Stomach (tissue), 8 donors: ENCODE measurements at regions not wholly inside any gene's neighbourhood (a gene's known extent, or its start where the extent isn't known, plus 50 kb on each side); places are given as distances from the start of the nearest gene placed in this dataset.

Experiments
- DNase-seq, 2 donors: peaks; one replicate each; pipeline versions ENCODE4 v3.0.0 to v3.0.0-alpha.2; 2013 to 2019
- H3K27ac ChIP-seq, 5 donors: fragments of 200-600 bp in 4 of 5; sonication (generic) in 4 of 5; one replicate each; pipeline ENCODE4 v1.5.1; 2013 to 2019; ENCODE audit warnings: mild to moderate bottlenecking in 1 of 5, moderate library complexity in 1 of 5
- H3K27me3 ChIP-seq, 3 donors: fragments of 200-600 bp; sonication (generic); one replicate each; pipeline ENCODE4 v1.5.1; 2017 to 2019; ENCODE audit warnings: mixed run types in 1 of 3
- H3K36me3 ChIP-seq, 4 donors: fragments of 200-600 bp; sonication (generic); 1 replicate in 3 of 4; 2 replicates in 1 of 4; pipeline ENCODE4 v1.5.1; 2016 to 2019
- H3K4me1 ChIP-seq, 4 donors: fragments of 200-600 bp; sonication (generic); one replicate each; pipeline ENCODE4 v1.5.1; 2016 to 2019
- H3K4me3 ChIP-seq, 4 donors: fragments of 200-600 bp; sonication (generic) in 3 of 4; one replicate each; pipeline ENCODE4 v1.5.1; 2016 to 2019; ENCODE audit warnings: mild to moderate bottlenecking in 1 of 4
- H3K9me3 ChIP-seq, 4 donors: fragments of 200-600 bp; sonication (generic); one replicate each; pipeline ENCODE4 v1.5.1; 2016 to 2019
- EP300 ChIP-seq: sonication (generic); formaldehyde crosslinking; IDR thresholded peaks from one replicate; pipeline ENCODE4 v1.6.1; 2017; ENCODE audit warnings: antibody characterized with exemption
- POLR2A ChIP-seq, 4 donors: fragments of 450-650 bp; IDR thresholded peaks; one replicate each; pipeline ENCODE4 v1.6.1; 2016; ENCODE audit warnings: antibody characterized with exemption in 4 of 4, control low read depth in 2 of 4, mild to moderate bottlenecking in 1 of 4, moderate library complexity in 1 of 4
- POLR2AphosphoS5 ChIP-seq, 3 donors: sonication (generic); formaldehyde crosslinking; IDR thresholded peaks; one replicate each; pipeline ENCODE4 v1.6.1; 2016; ENCODE audit warnings: antibody characterized with exemption in 3 of 3
- WGBS, 5 donors: extraction: QIAGEN DNeasy Blood & Tissue Kit in 3 of 5; methylation state at CpG; one replicate each; pipeline versions ENCODE4 v1.1.5 to v1.1.7; 2013 to 2018; 5-methylcytosine and 5-hydroxymethylcytosine counted together
- intact Hi-C: fragments of 100-400 bp; cut with DNase I; formaldehyde crosslinking; loops from one replicate; pipeline ENCODE4 v1.15.1; 2023; ENCODE audit warnings: low total_unique reads
- TF ChIP-seq, protein P1 (sequence below), 7 experiments: fragments of 450-650 bp in 4 of 7; fragments of 200-600 bp in 3 of 7; sonication (generic) in 3 of 7; IDR thresholded peaks; one replicate each; pipeline ENCODE4 v1.5.1; 2016 to 2019; ENCODE audit warnings: antibody characterized with exemption in 7 of 7, control low read depth in 2 of 7, mild to moderate bottlenecking in 1 of 7
- donor health status: healthy with polysubstance abuse.
- donor health status: Bipolar disorder and iron deficiency.
- donor health status: healthy.

DNA sequence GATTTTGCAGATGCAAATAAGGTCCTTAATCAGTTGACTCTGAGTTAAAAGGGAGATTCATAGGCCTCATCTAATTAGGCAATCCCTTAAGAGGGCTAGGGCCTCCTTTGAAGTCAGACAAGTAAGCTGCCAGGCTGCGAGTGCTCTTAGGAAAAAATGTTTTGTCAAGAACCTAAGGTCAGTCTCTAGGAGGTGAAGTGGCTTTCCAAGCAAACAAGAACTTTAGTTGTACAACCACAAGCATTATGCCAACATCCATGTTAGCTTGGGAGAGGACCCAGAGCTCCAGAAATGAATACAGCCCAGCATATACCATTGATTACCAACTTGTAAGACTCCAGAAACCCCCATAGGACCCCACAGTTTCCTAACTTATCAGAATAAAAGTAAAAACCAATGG is 1366.2 kb downstream of the PLA2G4A start:
- Histone ChIP-seq H3K4me1 (no peaks in the 10 kb centered on the region), H3K27me3 (no peaks in the 10 kb centered on the region), H3K27ac (no peak overlapping the region), H3K36me3 (no peaks in the 10 kb centered on the region), H3K9me3 (peaks cover 0 to 27% (median 7%) of the 10 kb centered on the region in 4 donors), H3K4me3 (no peak overlapping the region)
- DNase-seq, result no peak
- TF ChIP-seq POLR2A (IDR thresholded peaks at IDR 0.05) (no peak), EP300 (no peak), POLR2AphosphoS5 (IDR thresholded peaks at IDR 0.05) (no peak)
- TF ChIP-seq, protein P1, sequence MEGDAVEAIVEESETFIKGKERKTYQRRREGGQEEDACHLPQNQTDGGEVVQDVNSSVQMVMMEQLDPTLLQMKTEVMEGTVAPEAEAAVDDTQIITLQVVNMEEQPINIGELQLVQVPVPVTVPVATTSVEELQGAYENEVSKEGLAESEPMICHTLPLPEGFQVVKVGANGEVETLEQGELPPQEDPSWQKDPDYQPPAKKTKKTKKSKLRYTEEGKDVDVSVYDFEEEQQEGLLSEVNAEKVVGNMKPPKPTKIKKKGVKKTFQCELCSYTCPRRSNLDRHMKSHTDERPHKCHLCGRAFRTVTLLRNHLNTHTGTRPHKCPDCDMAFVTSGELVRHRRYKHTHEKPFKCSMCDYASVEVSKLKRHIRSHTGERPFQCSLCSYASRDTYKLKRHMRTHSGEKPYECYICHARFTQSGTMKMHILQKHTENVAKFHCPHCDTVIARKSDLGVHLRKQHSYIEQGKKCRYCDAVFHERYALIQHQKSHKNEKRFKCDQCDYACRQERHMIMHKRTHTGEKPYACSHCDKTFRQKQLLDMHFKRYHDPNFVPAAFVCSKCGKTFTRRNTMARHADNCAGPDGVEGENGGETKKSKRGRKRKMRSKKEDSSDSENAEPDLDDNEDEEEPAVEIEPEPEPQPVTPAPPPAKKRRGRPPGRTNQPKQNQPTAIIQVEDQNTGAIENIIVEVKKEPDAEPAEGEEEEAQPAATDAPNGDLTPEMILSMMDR (IDR thresholded peaks at IDR 0.05), result no peak
- WGBS, 5 donors, result 44 to 80% (median 71%) methylated on average over 1 of the region's 1 CpG
- intact Hi-C loops, result no loop called here

DNA sequence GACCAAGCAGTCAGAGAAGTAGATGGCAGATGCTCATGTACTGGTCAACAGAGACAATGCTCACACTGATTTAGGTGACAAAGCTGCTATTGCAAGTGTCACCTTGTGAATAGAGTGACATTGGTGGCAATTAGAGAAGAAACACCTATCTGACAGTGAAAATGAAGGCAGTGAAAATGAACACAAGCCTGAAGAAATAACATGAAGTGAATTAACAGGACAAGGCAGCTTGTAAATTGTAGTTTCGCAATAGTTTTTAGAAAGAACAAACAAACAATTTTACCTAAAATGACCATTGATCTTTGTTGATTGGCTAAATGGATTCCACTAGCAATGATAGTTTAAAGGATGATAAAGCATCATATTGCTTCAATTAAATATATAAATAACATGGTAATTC is 1389.5 kb downstream of the PLA2G4A start:
- TF ChIP-seq POLR2AphosphoS5 (IDR thresholded peaks at IDR 0.05), result no peak
- TF ChIP-seq, protein P1 (IDR thresholded peaks at IDR 0.05), result no peak
- TF ChIP-seq POLR2A (IDR thresholded peaks at IDR 0.05), result no peak
- no peak for TF ChIP-seq EP300
- Histone ChIP-seq H3K36me3 (no peaks in the 10 kb centered on the region), H3K27ac (no peak overlapping the region), H3K27me3 (no peaks in the 10 kb centered on the region), H3K9me3 (no peaks in the 10 kb centered on the region), H3K4me1 (no peaks in the 10 kb centered on the region), H3K4me3 (no peak overlapping the region)
- DNase-seq, result no peak
- intact Hi-C loops, result no loop called here
- WGBS, 5 donors, result 81 to 94% (median 89%) methylated on average over 1 of the region's 1 CpG

DNA sequence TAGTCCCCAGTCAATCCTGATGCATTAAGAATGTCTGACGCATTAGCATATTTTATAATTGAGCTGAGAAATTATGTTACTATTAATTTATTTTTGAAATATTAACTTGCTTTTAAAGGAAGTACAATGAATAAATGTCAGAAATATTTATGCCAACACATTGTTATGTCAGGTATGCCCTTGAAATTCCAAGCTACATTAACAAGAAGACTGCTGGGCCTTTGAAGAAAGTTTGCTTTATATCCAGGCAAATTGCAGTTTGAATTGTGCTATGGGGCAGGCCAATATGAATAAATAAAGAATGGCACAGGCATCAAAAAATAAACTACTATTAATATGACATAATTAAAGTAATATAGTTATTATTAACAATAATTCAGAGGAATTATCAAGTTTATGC is 1391.3 kb downstream of the PLA2G4A start:
- intact Hi-C loops, result no loop called here
- no peaks in the 10 kb centered on the region for H3K4me1 ChIP-seq
- no peaks in the 10 kb centered on the region for H3K27me3 ChIP-seq
- no peak for DNase-seq
- H3K4me3 ChIP-seq, result no peak overlapping the region
- no peak for TF ChIP-seq POLR2AphosphoS5 (IDR thresholded peaks at IDR 0.05)
- TF ChIP-seq, protein P1 (IDR thresholded peaks at IDR 0.05), result no peak
- TF ChIP-seq POLR2A (IDR thresholded peaks at IDR 0.05), result no peak
- TF ChIP-seq EP300, result no peak
- no peak overlapping the region for H3K27ac ChIP-seq
- 83 to 96% (median 90%) methylated on average over 1 of the region's 1 CpG for WGBS, 5 donors
- peaks cover 0 to 9% (median 0%) of the 10 kb centered on the region in 4 donors for H3K9me3 ChIP-seq
- H3K36me3 ChIP-seq, result no peaks in the 10 kb centered on the region

DNA sequence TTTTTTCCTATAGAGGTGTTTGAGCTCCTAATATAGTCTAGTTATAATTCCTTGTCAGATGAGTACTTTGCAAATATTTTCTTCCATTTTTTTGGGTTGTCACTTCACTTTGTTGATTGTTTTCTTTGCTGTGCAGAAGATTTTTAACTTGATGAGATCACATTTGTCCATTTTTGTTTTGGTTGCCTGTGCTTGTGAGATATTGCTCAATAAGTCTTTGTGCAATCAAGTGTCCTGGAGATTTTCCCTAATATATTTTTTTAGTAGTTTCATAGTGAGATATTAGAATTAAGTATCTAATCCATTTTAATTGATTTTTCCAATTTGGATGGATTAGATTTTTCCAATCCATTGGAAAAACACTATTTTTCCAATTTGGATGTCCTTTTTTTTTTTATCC is 1395.5 kb downstream of the PLA2G4A start:
- H3K27ac ChIP-seq, result no peak overlapping the region
- H3K27me3 ChIP-seq, result no peaks in the 10 kb centered on the region
- H3K4me3 ChIP-seq, result no peak overlapping the region
- no peaks in the 10 kb centered on the region for H3K4me1 ChIP-seq
- peaks cover 0 to 22% (median 5%) of the 10 kb centered on the region in 4 donors for H3K9me3 ChIP-seq
- no peak for DNase-seq
- intact Hi-C loops, result no loop called here
- no peak for TF ChIP-seq EP300
- TF ChIP-seq, protein P1 (IDR thresholded peaks at IDR 0.05), result no peak
- TF ChIP-seq POLR2AphosphoS5 (IDR thresholded peaks at IDR 0.05), result no peak
- no peak for TF ChIP-seq POLR2A (IDR thresholded peaks at IDR 0.05)
- no peaks in the 10 kb centered on the region for H3K36me3 ChIP-seq
